Retinal pigment epithelial cell (primary cell): ENCODE measurements at regions not wholly inside any gene's neighbourhood (a gene's known extent, or its start where the extent isn't known, plus 50 kb on each side); places are given as distances from the start of the nearest gene placed in this dataset.
"Not testable (repeated sequence)": the region's sequence is repeated elsewhere in the genome, so short reads cannot be mapped to it uniquely, and the experiment has no call there.

Experiments
- DNase-seq: peaks from one replicate; pipeline ENCODE4 v3.0.0-alpha.2; 2010; ENCODE audit warnings: low read depth
- H3K4me3 ChIP-seq: 2 replicates; pipeline ENCODE4 v1.5.1; 2011; ENCODE audit warnings: mild to moderate bottlenecking, low read length, control low read depth, moderate library complexity
- TF ChIP-seq, protein P1 (sequence below): conservative IDR thresholded peaks from 2 replicates; pipeline ENCODE4 v1.5.1; 2011; ENCODE audit warnings: low read depth, low read length, control low read depth, inconsistent platforms

DNA sequence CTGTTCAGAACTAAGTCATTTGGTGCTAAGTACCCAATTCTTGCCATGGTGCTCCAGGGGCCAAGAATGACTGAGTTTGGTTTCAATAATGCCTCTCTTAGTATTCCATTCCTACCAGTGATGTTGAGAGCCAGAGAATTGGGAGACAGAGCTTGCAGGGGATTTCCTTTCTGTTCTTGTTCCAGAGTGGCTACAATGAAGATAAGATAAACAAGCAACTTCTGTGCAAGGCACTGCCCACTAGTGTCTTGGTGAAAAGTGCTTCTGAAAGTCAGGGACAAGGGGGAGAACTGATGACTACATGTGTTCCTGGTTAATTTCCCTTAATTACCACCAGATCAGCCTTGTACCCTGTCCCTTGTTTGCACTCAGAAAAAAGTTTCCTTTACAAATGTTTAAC lies 421.6 kb downstream of the BCKDHB start:
- DNase-seq: no peak
- H3K4me3 ChIP-seq: no peak overlapping the region
- TF ChIP-seq, protein P1, sequence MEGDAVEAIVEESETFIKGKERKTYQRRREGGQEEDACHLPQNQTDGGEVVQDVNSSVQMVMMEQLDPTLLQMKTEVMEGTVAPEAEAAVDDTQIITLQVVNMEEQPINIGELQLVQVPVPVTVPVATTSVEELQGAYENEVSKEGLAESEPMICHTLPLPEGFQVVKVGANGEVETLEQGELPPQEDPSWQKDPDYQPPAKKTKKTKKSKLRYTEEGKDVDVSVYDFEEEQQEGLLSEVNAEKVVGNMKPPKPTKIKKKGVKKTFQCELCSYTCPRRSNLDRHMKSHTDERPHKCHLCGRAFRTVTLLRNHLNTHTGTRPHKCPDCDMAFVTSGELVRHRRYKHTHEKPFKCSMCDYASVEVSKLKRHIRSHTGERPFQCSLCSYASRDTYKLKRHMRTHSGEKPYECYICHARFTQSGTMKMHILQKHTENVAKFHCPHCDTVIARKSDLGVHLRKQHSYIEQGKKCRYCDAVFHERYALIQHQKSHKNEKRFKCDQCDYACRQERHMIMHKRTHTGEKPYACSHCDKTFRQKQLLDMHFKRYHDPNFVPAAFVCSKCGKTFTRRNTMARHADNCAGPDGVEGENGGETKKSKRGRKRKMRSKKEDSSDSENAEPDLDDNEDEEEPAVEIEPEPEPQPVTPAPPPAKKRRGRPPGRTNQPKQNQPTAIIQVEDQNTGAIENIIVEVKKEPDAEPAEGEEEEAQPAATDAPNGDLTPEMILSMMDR: no peak

DNA sequence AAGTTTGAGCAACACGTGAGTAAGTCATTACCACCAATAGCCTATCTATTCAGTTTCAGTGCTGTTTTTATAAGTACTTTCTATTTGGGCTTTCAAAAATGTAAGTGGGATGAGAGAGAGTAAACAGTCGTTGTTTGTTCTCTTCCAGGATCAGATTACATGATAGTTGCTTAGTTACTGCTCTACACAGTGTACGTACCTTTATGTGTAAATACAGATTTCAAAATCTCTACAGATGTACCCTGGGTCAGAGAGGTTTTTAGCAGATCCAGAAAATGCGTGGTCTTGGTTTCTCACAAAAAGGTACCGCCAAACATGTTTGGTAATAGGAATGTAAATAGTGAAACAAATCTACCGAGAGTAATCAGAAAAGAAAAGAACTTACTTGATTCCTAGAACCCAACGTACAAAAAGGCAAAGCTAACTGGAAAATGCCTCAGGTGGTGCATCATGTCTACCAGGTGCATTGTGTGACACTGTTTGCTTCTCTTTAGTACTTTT lies 421.1 kb downstream of the BCKDHB start:
- no peak for DNase-seq
- no peak overlapping the region for H3K4me3 ChIP-seq
- TF ChIP-seq, protein P1: no peak

DNA sequence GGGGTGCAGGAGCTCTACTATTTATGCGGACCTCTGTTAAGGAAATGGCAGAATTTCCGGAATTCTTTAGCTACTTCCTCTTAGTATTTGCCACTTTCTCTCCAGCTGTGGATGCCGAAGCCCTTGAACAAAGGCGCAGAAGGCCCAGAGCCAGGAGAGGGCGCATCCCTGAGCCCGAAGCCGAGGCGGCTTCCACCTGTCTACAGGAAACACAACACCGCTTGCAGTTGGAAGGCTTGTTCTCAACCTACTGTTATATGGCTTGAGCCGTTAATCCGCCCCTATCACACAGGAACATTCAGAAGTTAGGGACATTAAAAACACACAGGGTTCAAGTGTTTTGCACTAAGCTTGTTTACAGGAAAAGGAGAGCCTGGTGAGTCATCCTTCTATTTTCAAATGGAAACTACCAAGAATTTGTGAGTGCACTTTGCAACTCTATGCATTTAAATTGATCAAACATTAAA lies 417.1 kb downstream of the BCKDHB start:
- no peak overlapping the region for H3K4me3 ChIP-seq
- TF ChIP-seq, protein P1: peak; percentile 28
- peak; percentile 41 for DNase-seq

DNA sequence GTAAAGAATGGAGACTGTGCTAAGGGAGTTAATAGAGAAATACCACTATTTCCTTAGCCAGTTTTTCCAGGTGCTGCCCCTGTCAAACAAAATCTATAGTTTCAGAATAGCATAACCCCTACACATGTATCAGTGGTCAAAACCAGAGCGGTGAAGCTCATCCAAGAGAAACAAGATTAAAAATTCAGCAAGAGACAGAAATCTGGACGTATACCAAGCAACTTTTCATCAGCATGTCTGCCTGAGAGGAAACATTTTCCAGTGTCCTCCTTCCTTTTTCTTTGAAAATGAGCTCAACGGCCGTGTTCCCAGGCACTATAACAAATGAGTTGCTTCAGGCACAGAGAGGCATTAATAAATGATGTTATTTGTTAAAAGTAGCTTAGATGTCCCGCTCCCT lies 416.5 kb downstream of the BCKDHB start:
- DNase-seq: no peak
- TF ChIP-seq, protein P1: no peak
- no peak overlapping the region for H3K4me3 ChIP-seq

DNA sequence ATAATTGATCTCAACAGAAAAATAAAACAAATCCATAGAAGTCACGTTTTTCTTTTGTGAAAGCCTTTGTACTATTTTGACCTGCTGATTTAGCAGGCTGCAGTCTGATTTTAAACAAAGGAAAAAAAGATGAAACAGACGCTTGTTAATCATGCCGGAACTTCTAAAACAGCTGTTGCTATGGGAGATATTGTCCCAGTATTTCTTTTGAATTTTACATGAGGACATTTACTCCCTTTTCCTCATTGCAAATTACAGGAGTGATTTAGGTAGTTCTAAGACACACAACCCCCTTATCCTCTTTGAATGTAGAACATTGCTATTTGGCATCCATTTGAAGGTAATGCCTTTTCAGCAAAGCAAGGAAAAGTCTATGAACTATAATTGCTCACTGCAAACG lies 416.1 kb downstream of the BCKDHB start:
- H3K4me3 ChIP-seq: no peak overlapping the region
- no peak for DNase-seq
- TF ChIP-seq, protein P1: no peak

DNA sequence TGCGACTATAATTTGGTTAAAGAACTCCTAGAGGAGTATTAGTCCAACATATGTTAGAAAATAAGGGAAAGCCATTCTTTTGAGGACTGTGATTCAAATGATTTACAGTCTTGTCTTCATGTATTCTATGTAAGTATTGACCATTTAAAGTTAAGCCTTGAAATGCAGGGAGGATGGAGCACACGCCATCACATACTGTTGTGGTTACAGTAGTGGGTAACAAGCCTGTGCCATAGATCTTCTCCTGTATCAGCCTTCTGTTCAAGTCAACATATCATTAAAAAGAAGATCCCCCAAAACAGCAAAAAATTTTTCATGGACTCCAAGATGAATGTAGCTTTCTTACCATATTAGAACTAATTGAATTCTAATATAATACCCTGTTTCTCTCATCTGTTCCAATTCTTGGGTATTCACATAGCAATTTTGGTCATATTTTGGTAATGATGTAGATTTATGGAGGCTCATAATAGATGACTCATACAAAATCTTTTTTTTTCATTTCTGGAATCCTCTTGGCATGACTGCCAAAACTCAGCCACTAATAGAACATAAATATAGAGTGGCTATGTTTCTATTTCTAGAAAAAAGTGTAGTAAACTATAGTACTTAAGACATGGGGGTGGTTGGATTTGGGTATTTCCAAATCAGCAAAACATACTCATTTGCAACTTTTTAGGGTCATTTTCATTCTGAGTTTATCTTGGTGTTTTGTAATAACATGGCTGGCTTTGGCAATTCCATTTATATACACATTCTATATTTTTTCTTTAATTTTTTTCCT lies 413.5 kb downstream of the BCKDHB start:
- no peak for DNase-seq

DNA sequence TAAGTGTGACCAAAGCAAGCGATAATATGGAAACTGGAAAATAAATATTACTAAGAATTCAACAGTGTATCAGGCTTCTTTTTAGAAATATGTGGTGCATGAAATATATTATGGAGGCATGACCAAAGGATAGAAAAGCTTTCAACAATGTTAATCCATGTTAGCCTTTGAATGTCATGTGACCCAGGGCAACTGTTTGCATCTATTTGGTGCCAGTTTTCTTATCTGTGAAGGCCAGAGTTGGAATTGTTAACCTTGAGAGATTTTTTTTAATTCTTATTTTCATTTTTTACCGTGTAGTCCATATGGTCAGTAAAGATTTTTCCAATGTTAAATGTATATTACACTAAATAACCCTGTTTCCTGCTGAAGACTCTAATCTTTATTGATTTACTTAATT lies 411.1 kb downstream of the BCKDHB start:
- DNase-seq: no peak

More for the DNA sequence above, 413.5 kb downstream of the BCKDHB start:
- no peak overlapping the region for H3K4me3 ChIP-seq
- TF ChIP-seq, protein P1: no peak

DNA sequence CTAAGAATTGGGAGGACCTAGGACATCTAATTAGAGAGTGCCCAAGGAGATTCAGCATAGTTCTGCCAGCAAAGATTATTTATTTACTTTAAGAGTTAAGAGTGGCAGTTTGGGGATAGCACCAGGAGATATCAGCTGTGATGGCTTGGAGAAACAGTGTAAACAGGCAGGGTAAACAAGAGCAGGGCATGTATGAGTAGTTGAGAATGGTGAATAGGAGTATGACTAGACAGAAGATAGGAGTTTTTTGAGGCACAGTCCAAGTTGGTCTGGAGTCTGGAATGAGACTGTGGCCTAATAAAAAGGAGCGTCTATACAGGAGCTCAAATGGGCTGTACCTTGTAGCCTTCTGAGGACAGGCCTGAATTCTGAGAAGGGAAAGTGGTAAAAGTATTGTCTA lies 404.1 kb downstream of the BCKDHB start:
- DNase-seq, H3K4me3 ChIP-seq: not testable (repeated sequence)

More for the DNA sequence above, 411.1 kb downstream of the BCKDHB start:
- TF ChIP-seq, protein P1: no peak
- no peak overlapping the region for H3K4me3 ChIP-seq
